K562 (cell line): ENCODE measurements at regions not wholly inside any gene's neighbourhood (a gene's known extent, or its start where the extent isn't known, plus 50 kb on each side); places are given as distances from the start of the nearest gene placed in this dataset.
"Not testable (repeated sequence)": the region's sequence is repeated elsewhere in the genome, so short reads cannot be mapped to it uniquely, and the experiment has no call there.

Source experiments
- ATAC-seq: fragments of 200-7000 bp; cut with Tn5 transposase; 3 replicates; pipeline ENCODE4 v1.9.1; 2020; ENCODE audit warnings: moderate library complexity
- BruUV-seq: library from RNA; stranded (reverse); fragments of 400-500 nt; replicated peaks from 2 replicates; lab custom pipeline; 2021; lab: Mats Ljungman, UMichigan
- CTCF ChIA-PET: fragments of 300-600 bp; formaldehyde crosslinking; extraction: SDS; loops from one replicate; lab custom pipeline; 2021; ENCODE audit warnings: low intra/inter-chr PET ratio; lab: Yijun Ruan, JAX
- POLR2A ChIA-PET: fragments of 300-600, 350-650 bp; sonication (Branson Sonifier 250); formaldehyde crosslinking; extraction: SDS; loops from one replicate; lab custom pipeline; 2021; ENCODE audit warnings: antibody characterized with exemption, inconsistent platforms; lab: Yijun Ruan, JAX
- DNase-seq, 4 experiments: peaks; one replicate each; pipeline versions ENCODE4 v3.0.0 to v3.0.0-alpha.2; 2011 to 2018; ENCODE audit warnings: low spot score in 3 of 4, mixed read lengths in 3 of 4; ENCODE audit errors: extremely low read depth in 1 of 4
- FAIRE-seq: peaks from 2 replicates; lab custom pipeline; 2011; peaks lifted over from hg19 to GRCh38; lab: Jason Lieb, UNC
- H2AFZ ChIP-seq: 2 replicates; pipeline ENCODE4 v1.6.0; 2011; ENCODE audit warnings: low read depth, low read length, control low read depth, inconsistent platforms
- H3K27ac ChIP-seq: fragments of 200-600 bp; 3 replicates; pipeline ENCODE4 v1.8.0; 2011; ENCODE audit warnings: low read depth, mild to moderate bottlenecking, control low read depth, inconsistent platforms, low read length, moderate library complexity, mixed read lengths; ENCODE audit errors: extremely low read depth
- H3K27me3 ChIP-seq, 2 experiments: fragments of 300-600 bp in 1 of 2; 2 replicates in 1 of 2; 3 replicates in 1 of 2; pipeline versions ENCODE4 v1.6.0 to v1.8.0; 2011; ENCODE audit warnings: inconsistent platforms in 2 of 2, low read length in 2 of 2, mild to moderate bottlenecking in 1 of 2, mixed read lengths in 1 of 2, moderate library complexity in 1 of 2; ENCODE audit not compliant: control insufficient read depth in 2 of 2, insufficient read depth in 2 of 2
- H3K36me3 ChIP-seq: fragments of 300-600 bp; 3 replicates; pipeline ENCODE4 v1.8.0; 2011; ENCODE audit warnings: mild to moderate bottlenecking, low read length, inconsistent platforms; ENCODE audit not compliant: control insufficient read depth, insufficient read depth
- H3K4me1 ChIP-seq, 2 experiments: fragments of 200-600 bp in 1 of 2; replicated peaks in 1 of 2; 2 replicates in 1 of 2; 3 replicates in 1 of 2; pipeline versions ENCODE4 v1.5.1 to v1.8.0; 2011; ENCODE audit warnings: inconsistent platforms in 2 of 2, low read length in 2 of 2, mild to moderate bottlenecking in 1 of 2, mixed read lengths in 1 of 2, moderate library complexity in 1 of 2; ENCODE audit not compliant: control insufficient read depth in 2 of 2, insufficient read depth in 2 of 2
- H3K4me2 ChIP-seq: 2 replicates; pipeline ENCODE4 v1.6.1; 2011; ENCODE audit warnings: low read length, control low read depth, inconsistent platforms, mixed read lengths; ENCODE audit not compliant: insufficient read depth
- H3K4me3 ChIP-seq: fragments of 200-600 bp; sonication (generic), shearing (Covaris generic); 2 replicates; pipeline ENCODE4 v1.5.1; 2016; ENCODE audit warnings: control low read depth, inconsistent platforms
- H3K79me2 ChIP-seq: fragments of 200-600 bp; 3 replicates; pipeline ENCODE4 v1.8.0; 2011; ENCODE audit warnings: low read length, inconsistent platforms; ENCODE audit not compliant: control insufficient read depth, insufficient read depth
- H3K9ac ChIP-seq, 2 experiments: 2 replicates each; pipeline versions ENCODE4 v1.6.0 to v1.6.1; 2011; ENCODE audit warnings: low read depth in 2 of 2, low read length in 2 of 2, control low read depth in 1 of 2, inconsistent platforms in 1 of 2, mild to moderate bottlenecking in 1 of 2, mixed read lengths in 1 of 2; ENCODE audit not compliant: insufficient read depth in 1 of 2
- H3K9me1 ChIP-seq: one replicate; pipeline ENCODE4 v1.6.0; 2011; ENCODE audit warnings: inconsistent platforms, mild to moderate bottlenecking, low read length, moderate library complexity; ENCODE audit not compliant: control insufficient read depth, insufficient read depth
- H3K9me3 ChIP-seq: replicated peaks from 2 replicates; pipeline ENCODE4 v1.5.1; 2011; ENCODE audit warnings: low read depth, low read length, inconsistent platforms; ENCODE audit not compliant: control insufficient read depth, insufficient read depth
- H4K20me1 ChIP-seq: replicated peaks from 2 replicates; pipeline ENCODE4 v1.6.1; 2011; ENCODE audit warnings: low read length, inconsistent platforms, mixed read lengths; ENCODE audit not compliant: control insufficient read depth, insufficient read depth
- WGBS: fragments of 100-300 bp; shearing (Covaris generic); methylation state at CpG from one replicate; pipeline ENCODE4 v1.1.6; 2016; ENCODE audit warnings: low coverage, mixed read lengths; ENCODE audit not compliant: insufficient coverage; ENCODE audit errors: missing lambda C conversion rate; 5-methylcytosine and 5-hydroxymethylcytosine counted together
- in situ Hi-C: fragments of 300-500 bp; cut with MboI; formaldehyde crosslinking; loops from 4 replicates; pipeline ENCODE4 v1.15.0; 2018; ENCODE audit warnings: inconsistent platforms, mixed read lengths
- intact Hi-C: fragments of 100-400 bp; cut with micrococcal nuclease; formaldehyde crosslinking; loops from 2 replicates; pipeline ENCODE4 v1.14.2; 2022

- H3K79me2 ChIP-seq, CTCF ChIA-PET, POLR2A ChIA-PET, intact Hi-C loops, ATAC-seq, H3K9me3 ChIP-seq, FAIRE-seq, H3K9ac ChIP-seq, H4K20me1 ChIP-seq, DNase-seq, H3K27me3 ChIP-seq, H2AFZ ChIP-seq, in situ Hi-C loops, BruUV-seq, H3K9me1 ChIP-seq, H3K4me1 ChIP-seq, H3K4me2 ChIP-seq, H3K36me3 ChIP-seq, H3K27ac ChIP-seq, H3K4me3 ChIP-seq: not testable (repeated sequence)
- no CpG with 5 or more reads among the region's 3 CpGs for WGBS
Observed at GRCh38 chr15:22201993-22202659, 121.8 kb downstream of the OR4M2 start.

GRCh38 chr15:22203208-22203607 lies 122.9 kb downstream of the OR4M2 start:
- H3K4me3 ChIP-seq, H3K27ac ChIP-seq, FAIRE-seq, DNase-seq, POLR2A ChIA-PET, H3K27me3 ChIP-seq, H3K4me2 ChIP-seq, H3K4me1 ChIP-seq, H3K79me2 ChIP-seq, BruUV-seq, H2AFZ ChIP-seq, H3K9me1 ChIP-seq, intact Hi-C loops, H3K9me3 ChIP-seq, in situ Hi-C loops, H3K9ac ChIP-seq, H4K20me1 ChIP-seq, ATAC-seq, CTCF ChIA-PET, H3K36me3 ChIP-seq: not testable (repeated sequence)
- no CpG with 5 or more reads among the region's 5 CpGs for WGBS

DNA sequence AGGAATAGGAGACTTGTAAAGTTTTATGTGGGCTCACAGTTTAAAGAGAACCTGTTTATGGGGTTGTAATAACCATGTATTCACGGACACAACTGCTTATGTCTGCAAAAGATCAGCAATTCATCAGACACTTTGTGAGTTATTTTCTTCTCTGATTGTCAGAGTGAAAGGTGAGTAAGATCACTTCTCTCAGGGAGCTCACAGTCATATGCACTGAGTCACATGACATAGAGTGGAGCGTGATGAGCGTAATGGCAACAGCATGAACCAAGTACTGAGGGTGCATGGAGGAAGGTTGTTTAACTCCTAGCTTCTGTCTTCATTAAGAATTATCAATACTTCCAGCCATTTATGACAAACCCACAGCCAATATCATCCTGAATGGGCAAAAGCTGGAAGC lies 128.8 kb downstream of the OR4M2 start:
- H3K27me3 ChIP-seq, BruUV-seq, H3K79me2 ChIP-seq, intact Hi-C loops, CTCF ChIA-PET, H3K9ac ChIP-seq, H3K9me3 ChIP-seq, H3K4me2 ChIP-seq, FAIRE-seq, H3K36me3 ChIP-seq, H3K4me1 ChIP-seq, H4K20me1 ChIP-seq, ATAC-seq, H3K27ac ChIP-seq, H3K4me3 ChIP-seq, H2AFZ ChIP-seq, DNase-seq, POLR2A ChIA-PET, in situ Hi-C loops, H3K9me1 ChIP-seq: not testable (repeated sequence)
- no CpG with 5 or more reads among the region's 3 CpGs for WGBS

- H2AFZ ChIP-seq, H3K9ac ChIP-seq, H3K36me3 ChIP-seq, POLR2A ChIA-PET, H3K4me2 ChIP-seq, H3K9me1 ChIP-seq, H3K27ac ChIP-seq, H3K4me3 ChIP-seq, H4K20me1 ChIP-seq, H3K9me3 ChIP-seq, intact Hi-C loops, FAIRE-seq, DNase-seq, H3K27me3 ChIP-seq, H3K4me1 ChIP-seq, in situ Hi-C loops, BruUV-seq, ATAC-seq, H3K79me2 ChIP-seq: not testable (repeated sequence)
- CTCF ChIA-PET = interaction anchor here (4.6 kb wide), 1 partner anchor 1865 kb away, joined by 43 read pairs; no protein-coding TSS in a partner anchor
- 11% methylated on average over 10 of the region's 10 CpGs for WGBS
Observed at GRCh38 chr15:22222596-22222995, 142.3 kb downstream of the OR4M2 start.
